NCI-H1048 (cell line): ENCODE measurements at regions not wholly inside any gene's neighbourhood (a gene's known extent, or its start where the extent isn't known, plus 50 kb on each side); places are given as distances from the start of the nearest gene placed in this dataset.

ENCODE experiments used
- DNase-seq: peaks from one replicate; lab custom pipeline; 2025; lab: John Stamatoyannopoulos, UW

- DNase-seq: no peak
These were observed 67.5 kb downstream of the ATP6V1G3 start for GRCh38 chr1:198472997-198473396.

- DNase-seq: no peak
These were observed 68.4 kb downstream of the ATP6V1G3 start for GRCh38 chr1:198472119-198472518.

- no peak for DNase-seq
These were observed 72.6 kb downstream of the ATP6V1G3 start for GRCh38 chr1:198467907-198468306.

- DNase-seq: peak; percentile 83
These were observed 73.1 kb downstream of the ATP6V1G3 start for GRCh38 chr1:198467342-198467741.

GRCh38 chr1:198465201-198466144 is 75.0 kb downstream of the ATP6V1G3 start:
- peak; percentile 34 for DNase-seq

GRCh38 chr1:198463709-198464108 is 76.8 kb downstream of the ATP6V1G3 start:
- DNase-seq: no peak

- no peak for DNase-seq
These were observed 78.0 kb downstream of the ATP6V1G3 start for GRCh38 chr1:198462365-198463019.

GRCh38 chr1:198455966-198456365 is 84.5 kb downstream of the ATP6V1G3 start:
- DNase-seq: no peak

- no peak for DNase-seq
These were observed 90.6 kb downstream of the ATP6V1G3 start for GRCh38 chr1:198449727-198450433.

GRCh38 chr1:198449261-198449660 is 91.2 kb downstream of the ATP6V1G3 start:
- DNase-seq: no peak

- DNase-seq: no peak
These were observed 93.0 kb downstream of the ATP6V1G3 start for GRCh38 chr1:198447468-198447867.

GRCh38 chr1:198445872-198446271 is 94.6 kb downstream of the ATP6V1G3 start:
- DNase-seq: no peak

- no peak for DNase-seq
These were observed 95.7 kb downstream of the ATP6V1G3 start for GRCh38 chr1:198444792-198445191.

GRCh38 chr1:198443365-198444233 is 96.9 kb downstream of the ATP6V1G3 start:
- DNase-seq: no peak

- DNase-seq: no peak
These were observed 99.6 kb downstream of the ATP6V1G3 start for GRCh38 chr1:198440842-198441241.

GRCh38 chr1:198437332-198437731 is 103.1 kb downstream of the ATP6V1G3 start:
- DNase-seq: no peak

- no peak for DNase-seq
These were observed 104.2 kb downstream of the ATP6V1G3 start for GRCh38 chr1:198436276-198436675.

- DNase-seq: no peak
These were observed 105.4 kb downstream of the ATP6V1G3 start for GRCh38 chr1:198435056-198435455.

GRCh38 chr1:198424441-198424840 is 116.0 kb downstream of the ATP6V1G3 start:
- no peak for DNase-seq

GRCh38 chr1:198423673-198424072 is 116.8 kb downstream of the ATP6V1G3 start:
- no peak for DNase-seq

GRCh38 chr1:198417039-198417438 is 123.4 kb downstream of the ATP6V1G3 start:
- no peak for DNase-seq

- DNase-seq: no peak
These were observed 124.2 kb downstream of the ATP6V1G3 start for GRCh38 chr1:198416296-198416695.
